ENCODE measurements at regions not wholly inside any gene's neighbourhood (a gene's known extent, or its start where the extent isn't known, plus 50 kb on each side); places are given as distances from the start of the nearest gene placed in this dataset.
"Not testable (repeated sequence)": the region's sequence is repeated elsewhere in the genome, so short reads cannot be mapped to it uniquely, and the experiment has no call there.

- DNase-seq (ENCODE audit: low spot score), result no peak
- no peak for FAIRE-seq
Measured at GRCh38 chr15:93378558-93378957, 289.5 kb upstream of the RGMA start.

- DNase-seq (ENCODE audit: low spot score) (no peak), FAIRE-seq (no peak)
Measured at GRCh38 chr15:93372865-93373223, 283.8 kb upstream of the RGMA start.

GRCh38 chr15:93372208-93372864, 283.3 kb upstream of the RGMA start:
- FAIRE-seq (no peak), DNase-seq (ENCODE audit: low spot score) (no peak)

GRCh38 chr15:93366387-93367100, 277.5 kb upstream of the RGMA start:
- DNase-seq (ENCODE audit: low spot score) (no peak), FAIRE-seq (no peak)

GRCh38 chr15:93362821-93363220, 273.8 kb upstream of the RGMA start:
- no peak for FAIRE-seq
- DNase-seq (ENCODE audit: low spot score), result no peak

- no peak for DNase-seq (ENCODE audit: low spot score)
- FAIRE-seq, result no peak
Measured at GRCh38 chr15:93362203-93362602, 273.2 kb upstream of the RGMA start.

GRCh38 chr15:93361703-93362102, 272.7 kb upstream of the RGMA start:
- FAIRE-seq, result no peak
- DNase-seq (ENCODE audit: low spot score), result no peak

- FAIRE-seq, result no peak
- no peak for DNase-seq (ENCODE audit: low spot score)
Measured at GRCh38 chr15:93360976-93361375, 272.0 kb upstream of the RGMA start.

- DNase-seq (ENCODE audit: low spot score) (no peak), FAIRE-seq (no peak)
Measured at GRCh38 chr15:93360318-93360717, 271.3 kb upstream of the RGMA start.

- DNase-seq (ENCODE audit: low spot score) (no peak), FAIRE-seq (no peak)
Measured at GRCh38 chr15:93359425-93360131, 270.6 kb upstream of the RGMA start.

GRCh38 chr15:93359060-93359408, 270.0 kb upstream of the RGMA start:
- FAIRE-seq (no peak), DNase-seq (ENCODE audit: low spot score) (no peak)

- no peak for FAIRE-seq
- no peak for DNase-seq (ENCODE audit: low spot score)
Measured at GRCh38 chr15:93358166-93359059, 269.4 kb upstream of the RGMA start.

- no peak for FAIRE-seq
- no peak for DNase-seq (ENCODE audit: low spot score)
Measured at GRCh38 chr15:93348711-93349545, 259.9 kb upstream of the RGMA start.

GRCh38 chr15:93347986-93348385, 259.0 kb upstream of the RGMA start:
- FAIRE-seq (no peak), DNase-seq (ENCODE audit: low spot score) (no peak)

GRCh38 chr15:93345981-93346380, 257.0 kb upstream of the RGMA start:
- FAIRE-seq (no peak), DNase-seq (ENCODE audit: low spot score) (no peak)

- DNase-seq (ENCODE audit: low spot score); FAIRE-seq: not testable (repeated sequence)
Measured at GRCh38 chr15:93343402-93343801, 254.4 kb upstream of the RGMA start.

- no peak for FAIRE-seq
Measured at GRCh38 chr15:93341164-93341563, 252.2 kb upstream of the RGMA start.

GRCh38 chr15:93340406-93340805, 251.4 kb upstream of the RGMA start:
- FAIRE-seq (no peak), DNase-seq (ENCODE audit: low spot score) (no peak)

More at GRCh38 chr15:93341164-93341563, 252.2 kb upstream of the RGMA start:
- no peak for DNase-seq (ENCODE audit: low spot score)

GRCh38 chr15:93333796-93334195, 244.8 kb upstream of the RGMA start:
- no peak for FAIRE-seq
- no peak for DNase-seq (ENCODE audit: low spot score)

- DNase-seq (ENCODE audit: low spot score); FAIRE-seq: not testable (repeated sequence)
Measured at GRCh38 chr15:93333126-93333525, 244.1 kb upstream of the RGMA start.

- no peak for DNase-seq (ENCODE audit: low spot score)
- FAIRE-seq, result no peak
Measured at GRCh38 chr15:93332168-93332553, 243.2 kb upstream of the RGMA start.

Measured in RCC 7860 (cell line).